ENCODE measurements at regions not wholly inside any gene's neighbourhood (a gene's known extent, or its start where the extent isn't known, plus 50 kb on each side); places are given as distances from the start of the nearest gene placed in this dataset.
"Not testable (repeated sequence)": the region's sequence is repeated elsewhere in the genome, so short reads cannot be mapped to it uniquely, and the experiment has no call there.

- DNase-seq (ENCODE audit: low spot score), result no peak
Measured at GRCh38 chr4:131488772-131489171, 1660.3 kb upstream of the PCDH10 start.

GRCh38 chr4:131496211-131496610 lies 1652.9 kb upstream of the PCDH10 start:
- DNase-seq (ENCODE audit: low spot score), result not testable (repeated sequence)

GRCh38 chr4:131499141-131499873 lies 1649.8 kb upstream of the PCDH10 start:
- DNase-seq (ENCODE audit: low spot score), result peak; percentile 20

GRCh38 chr4:131509521-131509920 lies 1639.6 kb upstream of the PCDH10 start:
- DNase-seq (ENCODE audit: low spot score), result no peak

GRCh38 chr4:131526686-131527085 lies 1622.4 kb upstream of the PCDH10 start:
- no peak for DNase-seq (ENCODE audit: low spot score)

- no peak for DNase-seq (ENCODE audit: low spot score)
Measured at GRCh38 chr4:131531087-131531486, 1618.0 kb upstream of the PCDH10 start.

- no peak for DNase-seq (ENCODE audit: low spot score)
Measured at GRCh38 chr4:131534944-131535645, 1614.0 kb upstream of the PCDH10 start.

GRCh38 chr4:131540256-131540655 lies 1608.8 kb upstream of the PCDH10 start:
- DNase-seq (ENCODE audit: low spot score), result no peak

- no peak for DNase-seq (ENCODE audit: low spot score)
Measured at GRCh38 chr4:131547506-131547981, 1601.5 kb upstream of the PCDH10 start.

- no peak for DNase-seq (ENCODE audit: low spot score)
Measured at GRCh38 chr4:131551306-131551705, 1597.8 kb upstream of the PCDH10 start.

GRCh38 chr4:131566026-131566425 lies 1583.1 kb upstream of the PCDH10 start:
- DNase-seq (ENCODE audit: low spot score), result no peak

GRCh38 chr4:131584587-131584986 lies 1564.5 kb upstream of the PCDH10 start:
- no peak for DNase-seq (ENCODE audit: low spot score)

GRCh38 chr4:131595140-131595539 lies 1554.0 kb upstream of the PCDH10 start:
- no peak for DNase-seq (ENCODE audit: low spot score)

- DNase-seq (ENCODE audit: low spot score), result no peak
Measured at GRCh38 chr4:131603705-131604104, 1545.4 kb upstream of the PCDH10 start.

- no peak for DNase-seq (ENCODE audit: low spot score)
Measured at GRCh38 chr4:131609039-131609438, 1540.1 kb upstream of the PCDH10 start.

GRCh38 chr4:131610517-131610916 lies 1538.6 kb upstream of the PCDH10 start:
- DNase-seq (ENCODE audit: low spot score), result not testable (repeated sequence)

- no peak for DNase-seq (ENCODE audit: low spot score)
Measured at GRCh38 chr4:131613086-131613823, 1535.8 kb upstream of the PCDH10 start.

GRCh38 chr4:131613824-131614216 lies 1535.3 kb upstream of the PCDH10 start:
- no peak for DNase-seq (ENCODE audit: low spot score)

GRCh38 chr4:131632877-131633276 lies 1516.2 kb upstream of the PCDH10 start:
- DNase-seq (ENCODE audit: low spot score), result no peak

GRCh38 chr4:131635191-131635590 lies 1513.9 kb upstream of the PCDH10 start:
- no peak for DNase-seq (ENCODE audit: low spot score)

GRCh38 chr4:131638781-131639180 lies 1510.3 kb upstream of the PCDH10 start:
- DNase-seq (ENCODE audit: low spot score), result no peak

- DNase-seq (ENCODE audit: low spot score), result no peak
Measured at GRCh38 chr4:131644619-131645018, 1504.5 kb upstream of the PCDH10 start.

- no peak for DNase-seq (ENCODE audit: low spot score)
Measured at GRCh38 chr4:131649227-131649626, 1499.9 kb upstream of the PCDH10 start.
